ENCODE measurements at regions not wholly inside any gene's neighbourhood (a gene's known extent, or its start where the extent isn't known, plus 50 kb on each side); places are given as distances from the start of the nearest gene placed in this dataset.
A peak's percentile ranks its signal among the peaks of the same experiment; 100 is the strongest.

DNA sequence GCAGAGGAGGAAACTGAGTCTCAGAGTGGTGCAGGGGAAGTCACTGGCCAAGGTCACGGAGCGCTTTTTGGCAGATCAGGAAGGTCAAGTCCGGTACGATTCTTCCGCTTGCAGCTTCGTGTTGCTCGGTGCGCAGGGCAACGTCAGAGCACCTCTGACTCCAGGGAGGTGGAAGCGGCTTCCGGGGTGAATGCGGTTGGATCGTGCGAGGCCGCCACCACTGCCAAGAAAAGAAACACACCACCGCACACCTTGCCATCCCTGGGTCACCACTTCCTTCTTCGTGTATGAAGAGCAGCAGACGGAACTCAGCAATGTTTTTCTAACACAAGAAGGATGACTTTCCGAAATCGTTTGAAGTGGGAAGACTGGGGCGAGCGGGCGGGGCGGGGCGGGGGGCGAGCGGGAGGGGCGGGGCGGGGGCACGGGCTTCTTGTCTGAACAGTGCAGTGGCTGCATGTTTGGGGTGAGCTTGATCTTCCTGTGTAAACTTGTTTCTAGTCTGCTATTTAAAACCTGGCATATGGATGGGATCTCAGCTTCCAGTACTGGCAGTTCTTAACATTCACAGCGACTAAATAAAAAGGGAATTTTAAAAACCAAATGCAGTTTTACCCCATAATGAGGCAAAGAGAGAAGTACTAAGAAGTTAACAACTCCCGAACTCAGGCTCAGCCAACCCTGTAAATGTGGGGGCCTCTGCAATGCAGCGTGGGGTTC is 300.0 kb downstream of the RRAGC start:
- Histone ChIP-seq H3K56ac (ENCODE audit: low read length) (peak overlapping the region; percentile 81), H2BK5ac (ENCODE audit: low read length) (no peak overlapping the region), H3K4me3 (ENCODE audit: low read length) (peak overlapping the region; percentile 10), H3K79me1 (ENCODE audit: low read length) (no peaks in the 10 kb centered on the region), H2BK15ac (replicated peaks; ENCODE audit: low read depth) (no peak overlapping the region), H3K18ac (ENCODE audit: low read length) (no peak overlapping the region), H2AK5ac (ENCODE audit: low read length) (no peak overlapping the region), H3K79me2 (ENCODE audit: control insufficient read depth, insufficient read depth, low read length) (no peaks in the 10 kb centered on the region), H3K27me3 (ENCODE audit: insufficient read depth, low read length, poor library complexity) (no peaks in the 10 kb centered on the region), H4K5ac (ENCODE audit: low read length) (no peak overlapping the region), H3K36me3 (ENCODE audit: control insufficient read depth, insufficient read depth, low read length) (no peaks in the 10 kb centered on the region), H3K9ac (ENCODE audit: low read length) (peak overlapping the region; percentile 54), H3K4ac (ENCODE audit: low read depth, low read length) (no peak overlapping the region), H3K4me2 (ENCODE audit: low read length) (peak overlapping the region; percentile 82), H2BK120ac (ENCODE audit: low read depth, low read length) (no peak overlapping the region), H3K23ac (ENCODE audit: low read length) (no peak overlapping the region), H3K27ac (ENCODE audit: low read depth, low read length) (no peak overlapping the region), H4K8ac (ENCODE audit: low read depth, low read length) (no peak overlapping the region), H3K4me1 (ENCODE audit: control insufficient read depth, low read depth, low read length) (peaks cover 12% of the 10 kb centered on the region)
- no CpG with 5 or more reads among the region's 33 CpGs for WGBS (ENCODE audit: extremely low coverage, insufficient coverage, low lambda C conversion rate)
- no peak for DNase-seq

DNA sequence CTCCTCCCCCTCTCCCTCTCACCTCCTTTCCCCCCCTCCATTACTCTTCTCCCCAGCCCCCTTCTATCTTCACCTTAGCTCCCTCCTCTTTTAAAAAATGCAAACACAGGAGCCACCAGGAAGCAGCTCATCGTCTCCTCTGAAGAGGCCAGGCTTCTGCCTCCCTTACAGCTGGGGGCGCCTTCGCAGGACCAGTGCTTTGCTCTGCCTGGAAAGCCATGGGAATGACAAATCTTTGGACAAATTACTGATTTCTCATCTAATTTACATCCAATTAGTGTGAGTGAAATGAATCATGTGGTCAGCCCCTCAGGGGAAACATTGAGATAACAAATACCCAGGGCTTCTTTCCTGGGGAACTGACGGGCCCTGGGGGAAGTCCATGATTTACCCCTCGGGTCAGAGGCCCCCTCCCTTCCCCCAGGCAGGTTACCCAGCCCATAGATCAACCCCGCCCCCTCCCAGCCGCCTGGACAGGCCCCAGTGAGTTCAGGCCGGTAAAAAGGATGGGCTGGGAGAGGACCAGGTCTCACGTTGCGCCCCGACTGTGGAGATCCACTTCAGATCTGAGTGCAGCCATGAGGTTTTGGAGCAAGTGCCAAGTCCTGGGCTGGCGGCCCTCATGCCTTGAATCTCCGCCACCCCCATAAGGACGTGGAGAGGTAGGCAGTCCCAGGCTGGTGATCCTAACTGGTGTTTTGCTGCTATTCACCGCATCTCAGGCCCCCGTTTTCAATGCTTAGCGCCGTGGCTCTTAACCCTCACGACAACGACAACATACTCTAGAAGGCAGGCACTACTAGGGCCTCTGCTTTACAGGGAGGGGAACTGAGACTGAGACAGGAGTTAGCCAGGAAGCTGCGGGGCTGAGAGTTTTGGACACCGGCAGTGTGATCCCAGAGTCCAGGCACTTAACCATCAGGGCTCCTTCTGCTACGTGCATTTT is 300.8 kb downstream of the RRAGC start:
- no peak overlapping the region for H2AK5ac ChIP-seq (ENCODE audit: low read length)
- no peak overlapping the region for H2BK120ac ChIP-seq (ENCODE audit: low read depth, low read length)
- H2BK15ac ChIP-seq (replicated peaks; ENCODE audit: low read depth), result no peak overlapping the region
- H3K9ac ChIP-seq (ENCODE audit: low read length), result peak overlapping the region; percentile 54
- H3K4me2 ChIP-seq (ENCODE audit: low read length), result peak overlapping the region; percentile 82
- H3K18ac ChIP-seq (ENCODE audit: low read length), result peak overlapping the region; percentile 46
- H4K5ac ChIP-seq (ENCODE audit: low read length), result no peak overlapping the region
- H3K56ac ChIP-seq (ENCODE audit: low read length), result peak overlapping the region; percentile 81
- H3K79me2 ChIP-seq (ENCODE audit: control insufficient read depth, insufficient read depth, low read length), result no peaks in the 10 kb centered on the region
- DNase-seq, result peak; percentile 82
- H3K4me3 ChIP-seq (ENCODE audit: low read length), result no peak overlapping the region
- H3K4me1 ChIP-seq (ENCODE audit: control insufficient read depth, low read depth, low read length), result peaks cover 12% of the 10 kb centered on the region
- whole genome bisulfite sequencing (ENCODE audit: extremely low coverage, insufficient coverage, low lambda C conversion rate), result no CpG with 5 or more reads among the region's 23 CpGs
- H3K4ac ChIP-seq (ENCODE audit: low read depth, low read length), result no peak overlapping the region
- H4K8ac ChIP-seq (ENCODE audit: low read depth, low read length), result no peak overlapping the region
- no peaks in the 10 kb centered on the region for H3K36me3 ChIP-seq (ENCODE audit: control insufficient read depth, insufficient read depth, low read length)
- H3K27ac ChIP-seq (ENCODE audit: low read depth, low read length), result no peak overlapping the region
- H2BK5ac ChIP-seq (ENCODE audit: low read length), result no peak overlapping the region
- H3K23ac ChIP-seq (ENCODE audit: low read length), result peak overlapping the region; percentile 25
- H3K79me1 ChIP-seq (ENCODE audit: low read length), result no peaks in the 10 kb centered on the region
- H3K27me3 ChIP-seq (ENCODE audit: insufficient read depth, low read length, poor library complexity), result no peaks in the 10 kb centered on the region

- Histone ChIP-seq H3K9ac (ENCODE audit: low read length) (no peak overlapping the region), H3K27ac (ENCODE audit: low read depth, low read length) (no peak overlapping the region), H3K4ac (ENCODE audit: low read depth, low read length) (no peak overlapping the region), H2AK5ac (ENCODE audit: low read length) (no peak overlapping the region), H4K8ac (ENCODE audit: low read depth, low read length) (no peak overlapping the region), H3K23ac (ENCODE audit: low read length) (no peak overlapping the region), H3K36me3 (ENCODE audit: control insufficient read depth, insufficient read depth, low read length) (no peaks in the 10 kb centered on the region), H3K4me1 (ENCODE audit: control insufficient read depth, low read depth, low read length) (peaks cover 12% of the 10 kb centered on the region), H3K79me1 (ENCODE audit: low read length) (no peaks in the 10 kb centered on the region), H2BK5ac (ENCODE audit: low read length) (no peak overlapping the region), H2BK120ac (ENCODE audit: low read depth, low read length) (no peak overlapping the region), H3K27me3 (ENCODE audit: insufficient read depth, low read length, poor library complexity) (no peaks in the 10 kb centered on the region), H2BK15ac (replicated peaks; ENCODE audit: low read depth) (no peak overlapping the region), H3K56ac (ENCODE audit: low read length) (peak overlapping the region; percentile 76), H3K18ac (ENCODE audit: low read length) (peak overlapping the region; percentile 21), H3K4me3 (ENCODE audit: low read length) (no peak overlapping the region), H3K79me2 (ENCODE audit: control insufficient read depth, insufficient read depth, low read length) (no peaks in the 10 kb centered on the region), H4K5ac (ENCODE audit: low read length) (no peak overlapping the region), H3K4me2 (ENCODE audit: low read length) (no peak overlapping the region)
- no CpG with 5 or more reads among the region's 8 CpGs for WGBS (ENCODE audit: extremely low coverage, insufficient coverage, low lambda C conversion rate)
- peak; percentile 50 for DNase-seq
These were observed 301.5 kb downstream of the RRAGC start for GRCh38 chr1:38558055-38558454.

- Histone ChIP-seq H3K4me3 (ENCODE audit: low read length) (no peak overlapping the region), H3K4ac (ENCODE audit: low read depth, low read length) (no peak overlapping the region), H4K5ac (ENCODE audit: low read length) (no peak overlapping the region), H3K27ac (ENCODE audit: low read depth, low read length) (no peak overlapping the region), H3K18ac (ENCODE audit: low read length) (no peak overlapping the region), H3K23ac (ENCODE audit: low read length) (no peak overlapping the region), H2AK5ac (ENCODE audit: low read length) (no peak overlapping the region), H2BK15ac (replicated peaks; ENCODE audit: low read depth) (no peak overlapping the region), H3K4me2 (ENCODE audit: low read length) (no peak overlapping the region), H3K56ac (ENCODE audit: low read length) (no peak overlapping the region), H3K79me2 (ENCODE audit: control insufficient read depth, insufficient read depth, low read length) (no peaks in the 10 kb centered on the region), H4K8ac (ENCODE audit: low read depth, low read length) (no peak overlapping the region), H3K79me1 (ENCODE audit: low read length) (no peaks in the 10 kb centered on the region), H2BK5ac (ENCODE audit: low read length) (no peak overlapping the region), H3K36me3 (ENCODE audit: control insufficient read depth, insufficient read depth, low read length) (no peaks in the 10 kb centered on the region), H2BK120ac (ENCODE audit: low read depth, low read length) (no peak overlapping the region), H3K4me1 (ENCODE audit: control insufficient read depth, low read depth, low read length) (peaks cover 12% of the 10 kb centered on the region), H3K27me3 (ENCODE audit: insufficient read depth, low read length, poor library complexity) (no peaks in the 10 kb centered on the region), H3K9ac (ENCODE audit: low read length) (no peak overlapping the region)
- DNase-seq, result no peak
- WGBS (ENCODE audit: extremely low coverage, insufficient coverage, low lambda C conversion rate), result no CpG with 5 or more reads among the region's 1 CpG
These were observed 304.0 kb downstream of the RRAGC start for GRCh38 chr1:38555594-38555993.

DNA sequence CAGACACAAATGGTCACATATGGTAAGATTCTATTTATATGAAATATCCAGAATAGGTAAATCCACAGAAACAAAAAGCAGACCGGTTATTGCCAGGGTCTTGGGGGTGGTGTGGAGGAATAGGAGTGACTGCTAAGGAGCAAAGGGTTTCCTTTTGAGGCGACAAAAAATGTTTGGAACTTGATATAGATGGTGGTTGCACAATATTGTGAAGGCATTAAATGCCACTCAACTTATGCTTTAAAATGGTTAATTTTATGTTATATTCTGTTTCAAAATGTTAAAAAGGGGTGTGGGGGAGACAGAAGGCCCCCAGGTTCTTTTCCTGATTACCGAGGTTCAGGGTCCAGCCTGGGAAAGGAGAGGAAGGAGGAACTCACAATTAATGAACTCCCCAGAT is 304.4 kb downstream of the RRAGC start:
- Histone ChIP-seq H2BK120ac (ENCODE audit: low read depth, low read length) (no peak overlapping the region), H3K4me3 (ENCODE audit: low read length) (no peak overlapping the region), H3K56ac (ENCODE audit: low read length) (no peak overlapping the region), H3K36me3 (ENCODE audit: control insufficient read depth, insufficient read depth, low read length) (no peaks in the 10 kb centered on the region), H3K27me3 (ENCODE audit: insufficient read depth, low read length, poor library complexity) (no peaks in the 10 kb centered on the region), H3K27ac (ENCODE audit: low read depth, low read length) (no peak overlapping the region), H3K4me1 (ENCODE audit: control insufficient read depth, low read depth, low read length) (peaks cover 11% of the 10 kb centered on the region), H3K23ac (ENCODE audit: low read length) (no peak overlapping the region), H3K79me2 (ENCODE audit: control insufficient read depth, insufficient read depth, low read length) (no peaks in the 10 kb centered on the region), H4K5ac (ENCODE audit: low read length) (no peak overlapping the region), H3K79me1 (ENCODE audit: low read length) (no peaks in the 10 kb centered on the region), H2AK5ac (ENCODE audit: low read length) (no peak overlapping the region), H2BK15ac (replicated peaks; ENCODE audit: low read depth) (no peak overlapping the region), H4K8ac (ENCODE audit: low read depth, low read length) (no peak overlapping the region), H3K4ac (ENCODE audit: low read depth, low read length) (no peak overlapping the region), H2BK5ac (ENCODE audit: low read length) (no peak overlapping the region), H3K18ac (ENCODE audit: low read length) (no peak overlapping the region), H3K4me2 (ENCODE audit: low read length) (no peak overlapping the region), H3K9ac (ENCODE audit: low read length) (no peak overlapping the region)
- no peak for DNase-seq
- WGBS (ENCODE audit: extremely low coverage, insufficient coverage, low lambda C conversion rate), result no CpG with 5 or more reads among the region's 3 CpGs
